ENCODE measurements at regions not wholly inside any gene's neighbourhood (a gene's known extent, or its start where the extent isn't known, plus 50 kb on each side); places are given as distances from the start of the nearest gene placed in this dataset.
A peak's percentile ranks its signal among the peaks of the same experiment; 100 is the strongest.

GRCh38 chr20:22386306-22386623 is 198.1 kb downstream of the FOXA2 start:
- DNase-seq (no peak), ATAC-seq (ENCODE audit: insufficient read depth, low FRiP score) (no peak)
- Histone ChIP-seq H3K9ac (ENCODE audit: insufficient read depth in 1 of 2, low read length in 2 of 2) (no peak overlapping the region), H3K4me3 (no peak overlapping the region), H3K4me1 (ENCODE audit: control insufficient read depth in 5 of 5, insufficient read depth in 5 of 5, low read length in 5 of 5) (peaks cover 0 to 10% (median 0%) of the 10 kb centered on the region in 5 donors), H3K27me3 (ENCODE audit: control insufficient read depth in 3 of 3, insufficient read depth in 3 of 3, low read length in 2 of 3) (peaks cover 0 to 5% (median 0%) of the 10 kb centered on the region in 3 donors), H3K36me3 (ENCODE audit: control insufficient read depth in 4 of 4, insufficient read depth in 4 of 4, low read length in 4 of 4) (no peaks in the 10 kb centered on the region), H3K27ac (ENCODE audit: low read depth in 1 of 2, low read length in 1 of 2) (no peak overlapping the region), H3K9me3 (ENCODE audit: control insufficient read depth in 4 of 4, insufficient read depth in 3 of 4, low read length in 3 of 4) (no peaks in the 10 kb centered on the region)
- 51 to 62% methylated on average over 3 of the region's 3 CpGs for WGBS, 2 donors
- TF ChIP-seq CTCF (IDR thresholded peaks at IDR 0.05; ENCODE audit: control extremely low read depth, extremely low read depth): no peak

GRCh38 chr20:22385602-22386305 is 198.6 kb downstream of the FOXA2 start:
- Histone ChIP-seq H3K27me3 (ENCODE audit: control insufficient read depth in 3 of 3, insufficient read depth in 3 of 3, low read length in 2 of 3) (peaks cover 0 to 5% (median 0%) of the 10 kb centered on the region in 3 donors), H3K9me3 (ENCODE audit: control insufficient read depth in 4 of 4, insufficient read depth in 3 of 4, low read length in 3 of 4) (no peaks in the 10 kb centered on the region), H3K36me3 (ENCODE audit: control insufficient read depth in 4 of 4, insufficient read depth in 4 of 4, low read length in 4 of 4) (no peaks in the 10 kb centered on the region), H3K27ac (ENCODE audit: low read depth in 1 of 2, low read length in 1 of 2) (no peak overlapping the region), H3K4me1 (ENCODE audit: control insufficient read depth in 5 of 5, insufficient read depth in 5 of 5, low read length in 5 of 5) (peaks cover 0 to 10% (median 0%) of the 10 kb centered on the region in 5 donors), H3K9ac (ENCODE audit: insufficient read depth in 1 of 2, low read length in 2 of 2) (no peak overlapping the region), H3K4me3 (no peak overlapping the region)
- ATAC-seq (ENCODE audit: insufficient read depth, low FRiP score) (no peak), DNase-seq (peak in 2 of 3 donors; percentile 42 to 58)
- WGBS, 2 donors: 53 to 71% methylated on average over 7 of the region's 7 CpGs
- TF ChIP-seq CTCF (IDR thresholded peaks at IDR 0.05; ENCODE audit: control extremely low read depth, extremely low read depth): no peak

GRCh38 chr20:22384978-22385377 is 199.4 kb downstream of the FOXA2 start:
- Histone ChIP-seq H3K9ac (ENCODE audit: insufficient read depth in 1 of 2, low read length in 2 of 2) (no peak overlapping the region), H3K27ac (ENCODE audit: low read depth in 1 of 2, low read length in 1 of 2) (no peak overlapping the region)
- DNase-seq: no peak

More at GRCh38 chr20:22384978-22385377, 199.4 kb downstream of the FOXA2 start:
- no peak for ATAC-seq (ENCODE audit: insufficient read depth, low FRiP score)
- 86 to 87% methylated on average over 3 of the region's 3 CpGs for WGBS, 2 donors
- Histone ChIP-seq H3K9me3 (ENCODE audit: control insufficient read depth in 4 of 4, insufficient read depth in 3 of 4, low read length in 3 of 4) (no peaks in the 10 kb centered on the region), H3K4me1 (ENCODE audit: control insufficient read depth in 5 of 5, insufficient read depth in 5 of 5, low read length in 5 of 5) (peaks cover 0 to 4% (median 0%) of the 10 kb centered on the region in 5 donors), H3K27me3 (ENCODE audit: control insufficient read depth in 3 of 3, insufficient read depth in 3 of 3, low read length in 2 of 3) (peaks cover 0 to 5% (median 0%) of the 10 kb centered on the region in 3 donors), H3K36me3 (ENCODE audit: control insufficient read depth in 4 of 4, insufficient read depth in 4 of 4, low read length in 4 of 4) (no peaks in the 10 kb centered on the region), H3K4me3 (no peak overlapping the region)
- TF ChIP-seq CTCF (IDR thresholded peaks at IDR 0.05; ENCODE audit: control extremely low read depth, extremely low read depth): no peak
